Naive thymus-derived CD4-positive, alpha-beta T cell (primary cell): ENCODE measurements at regions not wholly inside any gene's neighbourhood (a gene's known extent, or its start where the extent isn't known, plus 50 kb on each side); places are given as distances from the start of the nearest gene placed in this dataset.

Source experiments
- ATAC-seq: fragments of 150-1000 bp; cut with Tn5 transposase; 2 replicates; pipeline ENCODE4 v1.10.0; 2021; ENCODE audit warnings: mild to moderate bottlenecking, moderate library complexity
- CTCF ChIA-PET: fragments of 350-600 bp; sonication (Branson Sonifier 250); formaldehyde crosslinking; loops from one replicate; lab custom pipeline; 2021; ENCODE audit warnings: antibody characterized with exemption; lab: Charles Lee
- POLR2A ChIA-PET: fragments of 350-600 bp; sonication (Branson Sonifier 250); formaldehyde crosslinking; loops from one replicate; lab custom pipeline; 2021; ENCODE audit warnings: antibody characterized with exemption, inconsistent platforms; lab: Charles Lee
- DNase-seq, 9 donors: peaks; one replicate each; pipeline versions ENCODE4 v3.0.0 to v3.0.0-alpha.2; 2020 to 2022; ENCODE audit warnings: mixed read lengths in 1 of 9
- H3K27ac ChIP-seq: one replicate; pipeline ENCODE4 v1.7.0; 2013; ENCODE audit warnings: mild to moderate bottlenecking, low read depth, low read length, moderate library complexity
- H3K27me3 ChIP-seq, 2 donors: one replicate each; pipeline ENCODE4 v1.7.0; 2013; ENCODE audit warnings: low read length in 2 of 2, mild to moderate bottlenecking in 2 of 2, moderate library complexity in 2 of 2; ENCODE audit not compliant: control insufficient read depth in 2 of 2, insufficient read depth in 2 of 2
- H3K36me3 ChIP-seq, 3 experiments: 1 replicate in 2 of 3; 2 replicates in 1 of 3; pipeline ENCODE4 v1.7.0; 2013; ENCODE audit warnings: low read length in 3 of 3, mild to moderate bottlenecking in 3 of 3, moderate library complexity in 1 of 3; ENCODE audit not compliant: insufficient read depth in 3 of 3, control insufficient read depth in 2 of 3
- H3K4me1 ChIP-seq, 2 donors: one replicate each; pipeline ENCODE4 v1.7.0; 2013; ENCODE audit warnings: low read length in 2 of 2, mild to moderate bottlenecking in 2 of 2, moderate library complexity in 1 of 2; ENCODE audit not compliant: control insufficient read depth in 2 of 2, insufficient read depth in 2 of 2
- H3K4me3 ChIP-seq: 2 replicates; pipeline ENCODE4 v1.7.0; 2013; ENCODE audit warnings: mild to moderate bottlenecking, low read length
- H3K9me3 ChIP-seq, 3 experiments: 1 replicate in 2 of 3; 2 replicates in 1 of 3; pipeline ENCODE4 v1.7.0; 2013; ENCODE audit warnings: low read length in 3 of 3; ENCODE audit not compliant: control insufficient read depth in 2 of 3
- H3K27ac Mint-ChIP-seq, 9 donors: one replicate each; pipeline ENCODE4 v1.8.0; 2020 to 2022; ENCODE audit warnings: mixed read lengths in 9 of 9, mild to moderate bottlenecking in 8 of 9, moderate library complexity in 5 of 9, inconsistent platforms in 2 of 9
- H3K27me3 Mint-ChIP-seq, 5 donors: one replicate each; pipeline ENCODE4 v1.8.0; 2021 to 2022; ENCODE audit warnings: mixed read lengths in 5 of 5, mild to moderate bottlenecking in 1 of 5
- H3K36me3 Mint-ChIP-seq, 5 donors: one replicate each; pipeline ENCODE4 v1.8.0; 2020 to 2022; ENCODE audit warnings: mixed read lengths in 5 of 5, mild to moderate bottlenecking in 3 of 5, inconsistent platforms in 1 of 5
- H3K4me1 Mint-ChIP-seq, 7 donors: one replicate each; pipeline ENCODE4 v1.8.0; 2020 to 2022; ENCODE audit warnings: mixed read lengths in 7 of 7, mild to moderate bottlenecking in 3 of 7, inconsistent platforms in 1 of 7
- H3K4me3 Mint-ChIP-seq, 10 donors: one replicate each; pipeline ENCODE4 v1.8.0; 2020 to 2022; ENCODE audit warnings: mild to moderate bottlenecking in 10 of 10, mixed read lengths in 10 of 10, moderate library complexity in 6 of 10, inconsistent platforms in 2 of 10
- H3K9me3 Mint-ChIP-seq, 11 donors: one replicate each; pipeline ENCODE4 v1.8.0; 2020 to 2022; ENCODE audit warnings: mixed read lengths in 11 of 11, mild to moderate bottlenecking in 4 of 11, inconsistent platforms in 1 of 11, moderate library complexity in 1 of 11
- intact Hi-C, 2 donors: fragments of 100-400 bp; cut with micrococcal nuclease; formaldehyde crosslinking; loops; one replicate each; pipeline ENCODE4 v1.15.1; 2023

DNA sequence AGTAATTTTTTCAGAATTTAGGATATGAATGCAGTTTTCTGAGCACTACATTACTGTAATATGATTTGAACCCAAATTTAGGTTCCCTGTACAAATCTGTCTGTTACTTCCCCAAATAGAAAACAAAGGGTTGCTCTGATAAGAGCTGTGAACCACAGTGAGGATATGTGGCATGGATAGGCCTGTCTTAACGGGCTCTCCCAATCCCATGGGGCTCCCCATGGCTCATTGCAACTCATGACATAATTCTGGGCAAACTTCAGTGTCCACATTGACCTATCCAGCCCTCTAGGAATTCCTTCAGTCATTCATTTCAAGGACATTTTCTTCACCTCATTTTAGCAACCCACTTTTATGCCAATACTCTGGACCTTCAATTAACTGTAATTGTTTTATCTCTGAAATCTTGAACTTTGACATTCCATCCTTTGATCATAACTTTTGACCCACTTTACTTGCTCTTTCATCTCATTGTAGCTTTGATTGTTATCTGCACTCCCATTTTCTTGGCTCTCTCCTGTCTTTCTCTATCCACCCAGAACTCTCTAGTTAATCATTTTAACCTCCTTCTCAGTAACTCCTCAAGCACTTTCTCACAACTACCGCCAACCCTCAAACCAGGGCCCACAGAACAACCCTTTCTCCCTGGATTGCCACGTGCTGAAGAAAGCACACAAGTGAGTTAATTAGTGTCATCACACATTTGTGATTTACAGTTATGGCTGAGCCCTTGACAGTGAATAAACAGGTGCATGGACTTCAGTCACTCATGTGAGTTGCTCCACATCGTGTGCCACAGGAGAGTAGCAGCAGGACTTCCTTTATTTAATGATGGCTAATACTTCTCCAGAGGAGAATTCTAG, 94.9 kb upstream of the AADACL2 start:
- Histone ChIP-seq H3K9me3 (no peaks in the 10 kb centered on the region), H3K27me3 (no peaks in the 10 kb centered on the region), H3K27ac (no peak overlapping the region), H3K4me3 (no peak overlapping the region), H3K36me3 (no peaks in the 10 kb centered on the region), H3K4me1 (no peaks in the 10 kb centered on the region)
- Mint-ChIP-seq H3K9me3 (peaks cover 0 to 5% (median 0%) of the 10 kb centered on the region in 11 donors), H3K4me3 (no peak overlapping the region), H3K27ac (no peak overlapping the region), H3K27me3 (peaks cover 0 to 13% (median 6%) of the 10 kb centered on the region in 5 donors), H3K36me3 (no peaks in the 10 kb centered on the region), H3K4me1 (no peaks in the 10 kb centered on the region)
- POLR2A ChIA-PET, result no interaction called here
- intact Hi-C loops, result no loop called here
- DNase-seq, result no peak
- CTCF ChIA-PET, result no interaction called here
- ATAC-seq, result no peak

DNA sequence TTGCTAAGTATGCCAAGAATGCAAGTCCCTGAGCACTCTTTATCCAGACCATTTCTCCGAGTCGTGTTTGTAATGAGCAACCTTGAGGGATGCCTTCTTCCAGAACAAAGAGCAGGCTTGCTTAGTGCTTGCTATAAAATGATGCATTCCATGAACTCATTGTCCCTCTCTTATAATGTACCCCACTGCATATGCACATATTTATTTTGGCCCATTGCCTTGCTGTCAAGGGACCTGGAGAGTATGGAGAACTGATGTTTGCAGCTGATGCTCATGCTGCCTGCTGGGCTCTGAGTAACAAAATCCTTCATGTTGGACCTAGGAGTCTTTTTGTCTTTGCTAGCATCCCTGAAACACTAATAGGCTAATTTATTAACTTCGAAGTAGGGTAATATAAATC, 97.8 kb upstream of the AADACL2 start:
- no peaks in the 10 kb centered on the region for H3K36me3 Mint-ChIP-seq
- no peak for DNase-seq
- no peak for ATAC-seq
- no peaks in the 10 kb centered on the region for H3K9me3 ChIP-seq
- peaks cover 0 to 2% (median 0%) of the 10 kb centered on the region in 11 donors for H3K9me3 Mint-ChIP-seq
- H3K4me1 Mint-ChIP-seq, result no peaks in the 10 kb centered on the region
- H3K27ac ChIP-seq, result no peak overlapping the region
- no peaks in the 10 kb centered on the region for H3K36me3 ChIP-seq
- ChIA-PET POLR2A (no interaction called here), CTCF (no interaction called here)
- H3K4me3 ChIP-seq, result no peak overlapping the region
- no peak overlapping the region for H3K27ac Mint-ChIP-seq
- intact Hi-C loops, result no loop called here
- no peak overlapping the region for H3K4me3 Mint-ChIP-seq
- H3K27me3 Mint-ChIP-seq, result peaks cover 0 to 12% (median 2%) of the 10 kb centered on the region in 5 donors
- H3K27me3 ChIP-seq, result no peaks in the 10 kb centered on the region
- no peaks in the 10 kb centered on the region for H3K4me1 ChIP-seq

DNA sequence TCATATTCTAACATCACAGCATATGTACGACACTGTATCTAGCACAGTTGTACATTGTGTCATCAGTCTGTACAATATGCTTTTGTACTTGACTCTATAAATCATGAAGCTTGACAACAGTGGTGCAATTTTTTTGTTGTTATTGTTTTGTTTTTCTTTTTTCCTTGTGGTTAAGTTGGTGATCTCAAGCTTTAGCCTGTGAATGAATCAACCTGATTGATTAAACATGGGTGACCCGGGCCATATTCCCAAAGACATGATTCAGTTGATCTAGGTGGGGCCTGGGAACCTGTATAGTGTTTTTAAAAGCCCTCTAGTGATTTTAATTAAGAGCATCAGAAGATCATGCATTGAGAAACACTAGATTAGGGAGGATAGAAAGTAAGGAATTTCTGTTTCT, 101.8 kb upstream of the AADACL2 start:
- no peak for DNase-seq
- H3K36me3 Mint-ChIP-seq, result no peaks in the 10 kb centered on the region
- Histone ChIP-seq H3K27ac (no peak overlapping the region), H3K9me3 (no peaks in the 10 kb centered on the region), H3K36me3 (no peaks in the 10 kb centered on the region), H3K4me1 (no peaks in the 10 kb centered on the region), H3K4me3 (no peak overlapping the region), H3K27me3 (no peaks in the 10 kb centered on the region)
- no peak overlapping the region for H3K27ac Mint-ChIP-seq
- H3K4me3 Mint-ChIP-seq, result no peak overlapping the region
- ATAC-seq, result no peak
- peaks cover 0 to 4% (median 0%) of the 10 kb centered on the region in 11 donors for H3K9me3 Mint-ChIP-seq
- ChIA-PET CTCF (no interaction called here), POLR2A (no interaction called here)
- no peaks in the 10 kb centered on the region for H3K4me1 Mint-ChIP-seq
- intact Hi-C loops, result no loop called here
- H3K27me3 Mint-ChIP-seq, result peaks cover 2 to 13% (median 8%) of the 10 kb centered on the region in 5 donors

DNA sequence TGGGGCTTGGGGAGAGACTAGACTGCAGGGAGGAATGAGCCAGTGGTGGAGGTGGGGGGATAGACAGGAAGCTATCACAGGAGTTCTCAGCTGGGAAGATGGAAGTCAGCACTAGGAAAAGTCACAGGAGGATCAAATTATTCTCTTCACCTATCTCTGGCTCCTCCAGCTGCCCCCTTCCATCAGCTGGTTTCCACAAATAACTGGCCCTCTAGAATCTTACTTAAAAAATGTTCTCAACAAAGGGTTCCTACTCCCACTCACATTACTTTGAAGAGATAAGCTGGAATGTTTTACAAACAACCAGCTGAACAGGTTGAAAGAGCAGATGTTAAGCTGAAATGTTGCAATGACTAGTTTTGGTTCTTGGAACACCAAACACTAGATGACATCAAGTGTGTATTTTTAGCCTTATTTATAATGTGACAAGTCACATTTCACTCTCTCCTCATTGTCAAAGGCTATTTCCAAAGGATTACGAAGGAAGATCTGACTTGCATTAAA, 102.7 kb upstream of the AADACL2 start:
- Histone ChIP-seq H3K27ac (no peak overlapping the region), H3K9me3 (no peaks in the 10 kb centered on the region), H3K36me3 (no peaks in the 10 kb centered on the region), H3K27me3 (no peaks in the 10 kb centered on the region), H3K4me3 (no peak overlapping the region), H3K4me1 (no peaks in the 10 kb centered on the region)
- no peak for DNase-seq
- Mint-ChIP-seq H3K36me3 (no peaks in the 10 kb centered on the region), H3K4me3 (no peak overlapping the region), H3K27me3 (peaks cover 2 to 16% (median 8%) of the 10 kb centered on the region in 5 donors), H3K4me1 (no peaks in the 10 kb centered on the region), H3K27ac (no peak overlapping the region), H3K9me3 (peaks cover 0 to 4% (median 0%) of the 10 kb centered on the region in 11 donors)
- no peak for ATAC-seq
- ChIA-PET POLR2A (no interaction called here), CTCF (no interaction called here)
- intact Hi-C loops, result no loop called here

DNA sequence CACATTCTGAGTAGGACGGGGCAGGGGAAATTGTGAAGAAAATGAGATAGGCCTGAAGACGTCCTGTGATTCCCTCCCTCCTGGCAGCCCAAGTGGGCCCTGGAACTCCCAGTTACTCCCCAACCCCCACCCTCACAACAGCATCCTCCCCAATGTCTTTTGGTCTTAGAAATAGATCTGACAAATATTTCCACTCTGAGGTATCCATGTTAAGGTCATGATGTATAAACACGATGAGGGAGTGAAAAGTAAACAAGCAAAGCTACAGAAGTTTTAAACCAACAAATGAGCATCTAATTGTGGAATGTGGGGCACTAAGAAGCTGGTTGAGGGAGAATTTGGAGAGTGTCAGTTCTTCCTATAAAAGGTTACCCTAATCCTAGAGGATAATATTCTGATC, 103.7 kb upstream of the AADACL2 start:
- intact Hi-C loops, result no loop called here
- Histone ChIP-seq H3K27me3 (no peaks in the 10 kb centered on the region), H3K9me3 (no peaks in the 10 kb centered on the region), H3K4me1 (no peaks in the 10 kb centered on the region), H3K4me3 (no peak overlapping the region), H3K27ac (no peak overlapping the region), H3K36me3 (no peaks in the 10 kb centered on the region)
- Mint-ChIP-seq H3K36me3 (no peaks in the 10 kb centered on the region), H3K4me1 (no peaks in the 10 kb centered on the region), H3K4me3 (no peak overlapping the region), H3K9me3 (peaks cover 0 to 4% (median 0%) of the 10 kb centered on the region in 11 donors), H3K27ac (no peak overlapping the region), H3K27me3 (peaks cover 2 to 16% (median 8%) of the 10 kb centered on the region in 5 donors)
- POLR2A ChIA-PET, result no interaction called here
- ATAC-seq (no peak), DNase-seq (no peak)
- CTCF ChIA-PET, result no interaction called here

DNA sequence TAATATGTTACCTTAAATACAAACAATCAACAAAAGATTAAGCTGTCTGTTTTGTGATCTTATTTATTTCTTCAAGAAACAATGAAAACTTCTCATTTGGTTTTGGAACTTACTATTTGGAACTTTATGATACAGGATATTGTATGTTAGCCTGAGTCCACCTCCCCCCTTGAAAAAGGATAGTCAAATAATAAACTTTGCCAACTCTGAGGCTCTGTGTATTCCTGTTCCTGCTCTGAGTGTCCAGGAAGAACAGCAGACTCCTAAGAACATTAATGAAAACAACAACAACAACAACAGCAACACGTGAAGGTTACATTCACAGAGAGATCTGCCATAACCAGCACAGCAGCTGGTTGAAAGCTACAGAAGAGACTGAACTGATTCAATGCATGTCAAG, 108.1 kb upstream of the AADACL2 start:
- Histone ChIP-seq H3K9me3 (no peaks in the 10 kb centered on the region), H3K4me3 (no peak overlapping the region), H3K36me3 (no peaks in the 10 kb centered on the region), H3K27ac (no peak overlapping the region), H3K4me1 (no peaks in the 10 kb centered on the region), H3K27me3 (no peaks in the 10 kb centered on the region)
- Mint-ChIP-seq H3K27me3 (peaks cover 0 to 8% (median 8%) of the 10 kb centered on the region in 5 donors), H3K36me3 (no peaks in the 10 kb centered on the region), H3K9me3 (peaks cover 0 to 4% (median 0%) of the 10 kb centered on the region in 11 donors), H3K27ac (no peak overlapping the region), H3K4me1 (no peaks in the 10 kb centered on the region), H3K4me3 (no peak overlapping the region)
- DNase-seq (no peak), ATAC-seq (no peak)
- ChIA-PET POLR2A (no interaction called here), CTCF (no interaction called here)
- intact Hi-C loops, result no loop called here

DNA sequence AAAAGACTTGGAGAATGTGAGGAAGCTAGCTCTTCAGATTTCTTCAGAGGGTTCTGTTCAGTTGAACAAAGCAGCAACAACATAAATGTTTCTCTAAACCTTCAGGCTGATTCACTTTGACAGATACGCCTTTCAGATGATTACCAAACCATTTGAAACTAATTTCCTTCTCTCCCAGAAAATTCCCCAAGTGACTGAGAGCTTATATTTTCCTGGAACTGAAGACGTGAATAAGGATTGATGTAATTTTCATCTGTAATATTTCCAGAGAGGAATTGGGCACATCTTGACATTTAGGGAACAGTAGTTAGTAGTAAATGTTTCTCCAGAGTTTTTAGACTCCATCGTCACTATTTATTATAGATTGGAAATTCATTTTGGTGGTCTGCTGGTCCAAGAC, 108.6 kb upstream of the AADACL2 start:
- no peaks in the 10 kb centered on the region for H3K36me3 ChIP-seq
- H3K36me3 Mint-ChIP-seq, result no peaks in the 10 kb centered on the region
- H3K27me3 ChIP-seq, result no peaks in the 10 kb centered on the region
- peaks cover 0 to 8% (median 8%) of the 10 kb centered on the region in 5 donors for H3K27me3 Mint-ChIP-seq
- no peak overlapping the region for H3K4me3 ChIP-seq
- intact Hi-C loops, result no loop called here
- ATAC-seq (no peak), DNase-seq (no peak)
- no peaks in the 10 kb centered on the region for H3K4me1 ChIP-seq
- no peak overlapping the region for H3K27ac ChIP-seq
- H3K9me3 ChIP-seq, result no peaks in the 10 kb centered on the region
- ChIA-PET CTCF (no interaction called here), POLR2A (no interaction called here)
- H3K4me3 Mint-ChIP-seq, result no peak overlapping the region
- H3K9me3 Mint-ChIP-seq, result peaks cover 0 to 4% (median 0%) of the 10 kb centered on the region in 11 donors
- no peak overlapping the region for H3K27ac Mint-ChIP-seq
- no peaks in the 10 kb centered on the region for H3K4me1 Mint-ChIP-seq
